Mucosa of stomach (tissue), 1 donor: ENCODE measurements at regions not wholly inside any gene's neighbourhood (a gene's known extent, or its start where the extent isn't known, plus 50 kb on each side); places are given as distances from the start of the nearest gene placed in this dataset.

ENCODE experiments used
- H3K27me3 ChIP-seq: one replicate; pipeline ENCODE4 v1.7.0; 2013; ENCODE audit warnings: mild to moderate bottlenecking, low read length; ENCODE audit not compliant: control insufficient read depth, insufficient read depth
- H3K36me3 ChIP-seq: one replicate; pipeline ENCODE4 v1.7.0; 2013; ENCODE audit warnings: low read length; ENCODE audit not compliant: control insufficient read depth, insufficient read depth
- H3K4me1 ChIP-seq: one replicate; pipeline ENCODE4 v1.7.0; 2013; ENCODE audit warnings: mild to moderate bottlenecking, low read length; ENCODE audit not compliant: control insufficient read depth, insufficient read depth
- H3K4me3 ChIP-seq: one replicate; pipeline ENCODE4 v1.7.0; 2013; ENCODE audit warnings: low read length
- H3K9ac ChIP-seq: one replicate; pipeline ENCODE4 v1.7.0; 2013; ENCODE audit warnings: mild to moderate bottlenecking, low read length, moderate library complexity
- H3K9me3 ChIP-seq: one replicate; pipeline ENCODE4 v1.7.0; 2013; ENCODE audit warnings: mild to moderate bottlenecking, low read length, moderate library complexity; ENCODE audit not compliant: control insufficient read depth
- donor health status: Pancreatic carcinoma.

DNA sequence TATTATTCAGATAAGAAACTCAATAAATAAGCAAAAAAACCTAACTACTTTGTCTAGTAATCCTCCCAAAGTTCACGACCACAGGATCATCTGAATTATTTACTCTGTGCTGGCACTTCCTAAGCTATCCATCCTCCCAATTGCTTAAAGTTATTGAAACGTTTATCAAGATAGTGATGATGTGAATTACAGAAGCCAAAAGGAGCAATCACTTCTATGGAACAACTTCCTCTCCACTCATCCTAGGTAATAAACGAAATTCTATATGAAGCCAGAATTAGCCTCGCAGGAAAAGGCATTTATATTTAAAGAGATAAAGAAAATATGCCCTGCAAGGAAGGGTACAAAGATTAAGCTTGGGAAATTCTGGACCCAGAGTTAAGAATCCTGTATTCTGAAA lies 475.4 kb downstream of the NLGN4X start:
- Histone ChIP-seq H3K9me3 (no peaks in the 10 kb centered on the region), H3K4me1 (no peaks in the 10 kb centered on the region), H3K27me3 (no peaks in the 10 kb centered on the region), H3K9ac (no peak overlapping the region), H3K4me3 (no peak overlapping the region), H3K36me3 (no peaks in the 10 kb centered on the region)

DNA sequence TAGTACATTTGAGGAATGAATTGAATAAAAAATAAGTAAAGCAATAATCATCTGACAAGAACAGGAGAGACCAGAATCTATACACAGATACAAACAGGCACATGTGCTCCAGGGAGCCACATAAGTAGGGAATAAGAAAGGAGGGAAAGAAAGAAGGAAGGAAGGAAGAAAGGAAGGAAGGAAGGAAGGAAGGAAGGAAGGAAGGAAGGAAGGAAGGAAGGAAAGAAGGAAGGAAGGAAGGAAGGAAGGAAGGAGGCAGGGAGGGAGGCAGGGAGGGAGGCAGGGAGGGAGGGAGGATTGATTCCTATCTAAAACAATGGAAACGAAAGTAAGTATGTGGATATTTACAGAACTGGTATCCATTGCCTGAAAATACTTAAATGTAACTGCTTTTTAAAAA lies 475.8 kb downstream of the NLGN4X start:
- H3K4me1 ChIP-seq: no peaks in the 10 kb centered on the region
- H3K9ac ChIP-seq: no peak overlapping the region
- H3K9me3 ChIP-seq: no peaks in the 10 kb centered on the region
- no peak overlapping the region for H3K4me3 ChIP-seq
- H3K36me3 ChIP-seq: no peaks in the 10 kb centered on the region
- H3K27me3 ChIP-seq: no peaks in the 10 kb centered on the region

DNA sequence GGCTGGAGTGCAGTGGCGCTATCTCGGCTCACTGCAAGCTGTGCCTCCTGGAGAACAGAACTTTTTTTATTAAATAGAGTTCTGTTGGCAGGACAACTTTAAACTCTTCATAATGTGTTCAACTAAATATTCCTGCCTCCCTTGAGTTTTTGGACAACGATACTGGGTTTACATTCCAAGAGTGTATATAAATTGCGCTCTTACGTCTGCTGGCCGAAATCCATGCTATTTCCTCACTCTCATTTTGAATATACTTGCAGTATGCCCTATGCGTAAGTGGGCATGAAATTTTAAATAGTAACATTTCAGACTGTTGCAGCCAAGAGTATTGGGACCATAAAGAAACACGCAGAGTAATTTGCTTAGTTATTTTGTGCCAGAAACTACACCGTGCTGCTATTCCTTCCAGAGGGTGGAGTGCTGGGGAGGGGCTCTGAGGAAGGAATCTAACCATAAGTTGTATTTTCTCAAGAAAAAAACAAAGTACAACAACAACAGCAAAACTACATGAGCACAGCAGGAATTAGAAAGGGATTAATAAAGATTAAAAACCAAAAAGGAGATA lies 480.0 kb downstream of the NLGN4X start:
- Histone ChIP-seq H3K9me3 (no peaks in the 10 kb centered on the region), H3K9ac (no peak overlapping the region), H3K36me3 (no peaks in the 10 kb centered on the region), H3K4me3 (no peak overlapping the region), H3K4me1 (no peaks in the 10 kb centered on the region), H3K27me3 (no peaks in the 10 kb centered on the region)

DNA sequence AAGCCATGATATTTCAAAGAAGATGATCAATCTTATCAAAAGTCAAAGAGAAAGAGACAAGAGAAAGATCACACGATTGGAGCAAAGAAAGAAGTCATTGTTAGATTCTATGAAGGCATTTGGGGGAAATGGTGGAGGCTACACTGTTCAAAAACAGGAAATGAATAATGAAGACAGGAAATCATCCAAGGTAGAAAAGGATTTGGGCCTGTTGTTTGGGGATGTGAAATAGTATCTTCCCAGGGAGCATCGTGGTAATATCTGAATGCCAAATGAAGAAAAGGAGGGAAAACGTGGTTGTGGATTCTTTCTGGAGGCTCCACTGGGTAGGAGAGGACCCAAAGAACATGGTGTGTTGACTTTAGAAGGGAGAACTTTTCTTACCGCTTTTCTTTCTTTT lies 482.4 kb downstream of the NLGN4X start:
- no peaks in the 10 kb centered on the region for H3K27me3 ChIP-seq
- no peaks in the 10 kb centered on the region for H3K36me3 ChIP-seq
- no peaks in the 10 kb centered on the region for H3K4me1 ChIP-seq
- no peak overlapping the region for H3K4me3 ChIP-seq
- H3K9ac ChIP-seq: no peak overlapping the region
- no peaks in the 10 kb centered on the region for H3K9me3 ChIP-seq

DNA sequence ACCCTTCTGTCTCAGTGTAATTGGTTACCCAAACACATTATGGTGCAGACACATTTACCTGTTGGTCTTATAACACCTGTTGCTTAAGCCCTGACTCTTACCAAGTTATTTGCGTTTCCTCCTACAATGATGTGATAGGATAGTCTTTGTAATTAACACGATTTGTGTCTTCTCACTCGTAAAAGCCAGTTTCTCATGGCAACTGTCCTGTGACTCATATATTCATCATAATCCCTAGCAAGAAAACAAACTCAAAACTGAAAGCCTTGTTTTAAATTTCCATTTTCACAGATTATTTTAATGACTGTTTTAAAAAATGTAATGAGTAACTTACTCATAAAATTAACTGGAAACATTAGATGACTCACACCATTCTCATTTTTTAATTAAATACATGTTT lies 495.2 kb downstream of the NLGN4X start:
- H3K4me3 ChIP-seq: no peak overlapping the region
- no peaks in the 10 kb centered on the region for H3K9me3 ChIP-seq
- H3K9ac ChIP-seq: no peak overlapping the region
- H3K27me3 ChIP-seq: no peaks in the 10 kb centered on the region
- H3K4me1 ChIP-seq: no peaks in the 10 kb centered on the region
- no peaks in the 10 kb centered on the region for H3K36me3 ChIP-seq

DNA sequence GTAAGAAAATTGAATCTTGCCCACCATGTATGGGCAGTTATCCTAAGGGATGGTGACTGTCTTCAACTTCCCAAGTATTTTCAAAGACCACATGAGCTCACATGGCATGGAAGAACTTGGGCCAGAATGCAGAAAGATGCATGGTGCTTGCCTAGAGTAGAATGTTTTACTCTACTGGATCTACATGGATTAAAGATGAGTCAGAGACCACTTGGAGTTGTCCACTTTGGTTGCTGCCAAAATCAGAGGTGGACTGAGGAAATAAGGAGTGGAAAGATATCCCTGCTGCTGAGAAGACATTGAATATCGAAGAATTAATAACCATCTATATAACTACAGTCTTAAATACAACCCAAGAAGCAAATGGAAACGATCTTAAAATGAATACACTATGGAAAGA lies 498.1 kb downstream of the NLGN4X start:
- Histone ChIP-seq H3K9me3 (no peaks in the 10 kb centered on the region), H3K27me3 (no peaks in the 10 kb centered on the region), H3K4me3 (no peak overlapping the region), H3K4me1 (no peaks in the 10 kb centered on the region), H3K9ac (no peak overlapping the region), H3K36me3 (no peaks in the 10 kb centered on the region)

- Histone ChIP-seq H3K4me1 (no peaks in the 10 kb centered on the region), H3K4me3 (no peak overlapping the region), H3K9me3 (no peaks in the 10 kb centered on the region), H3K36me3 (no peaks in the 10 kb centered on the region), H3K9ac (no peak overlapping the region), H3K27me3 (no peaks in the 10 kb centered on the region)
Observed at GRCh38 chrX:5726224-5726623, 502.4 kb downstream of the NLGN4X start.

GRCh38 chrX:5724123-5724522 lies 504.5 kb downstream of the NLGN4X start:
- no peak overlapping the region for H3K4me3 ChIP-seq
- H3K4me1 ChIP-seq: no peaks in the 10 kb centered on the region
- H3K36me3 ChIP-seq: no peaks in the 10 kb centered on the region
- no peak overlapping the region for H3K9ac ChIP-seq
- no peaks in the 10 kb centered on the region for H3K9me3 ChIP-seq
- H3K27me3 ChIP-seq: no peaks in the 10 kb centered on the region

DNA sequence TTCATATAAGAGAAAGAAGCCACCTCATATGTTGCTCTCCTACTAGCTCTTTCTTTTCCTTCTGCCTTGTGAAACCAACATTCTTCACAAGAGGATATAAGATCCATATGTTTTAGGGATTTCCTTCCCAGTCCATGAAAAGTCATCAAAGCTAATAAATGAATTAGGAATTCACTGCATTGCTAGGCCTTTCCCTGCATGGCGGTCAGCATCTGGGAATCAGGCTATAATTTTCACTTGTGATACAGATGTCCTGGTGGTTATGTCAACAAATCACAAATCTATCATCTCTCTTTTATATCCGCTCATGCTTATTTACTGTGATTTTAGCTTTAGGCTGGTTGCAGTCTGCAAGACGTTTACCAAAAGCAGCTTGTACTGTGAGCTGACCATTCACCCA lies 510.0 kb downstream of the NLGN4X start:
- H3K4me1 ChIP-seq: no peaks in the 10 kb centered on the region
- H3K9me3 ChIP-seq: no peaks in the 10 kb centered on the region
- H3K4me3 ChIP-seq: no peak overlapping the region
- H3K9ac ChIP-seq: no peak overlapping the region
- H3K27me3 ChIP-seq: no peaks in the 10 kb centered on the region
- H3K36me3 ChIP-seq: no peaks in the 10 kb centered on the region

DNA sequence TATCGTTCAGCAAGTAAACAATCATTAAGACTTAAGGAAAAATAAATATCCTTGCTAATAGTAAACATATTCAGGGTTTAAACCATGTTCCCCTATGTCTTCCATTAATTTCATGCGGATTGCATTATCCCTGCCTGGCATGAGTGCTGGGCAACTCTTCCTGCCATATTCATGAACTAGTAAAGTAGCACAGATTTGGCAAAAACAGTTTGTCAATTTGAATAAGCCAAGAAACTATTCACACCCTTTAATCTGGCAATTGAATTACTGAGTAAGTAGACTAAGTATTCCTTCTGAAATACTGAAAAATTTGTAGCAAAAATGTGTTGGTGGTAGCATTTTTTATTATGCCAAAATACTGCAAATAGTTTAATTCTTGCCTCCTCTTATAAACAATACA lies 512.0 kb downstream of the NLGN4X start:
- Histone ChIP-seq H3K9ac (no peak overlapping the region), H3K4me1 (no peaks in the 10 kb centered on the region), H3K4me3 (no peak overlapping the region), H3K36me3 (no peaks in the 10 kb centered on the region), H3K27me3 (no peaks in the 10 kb centered on the region), H3K9me3 (no peaks in the 10 kb centered on the region)

DNA sequence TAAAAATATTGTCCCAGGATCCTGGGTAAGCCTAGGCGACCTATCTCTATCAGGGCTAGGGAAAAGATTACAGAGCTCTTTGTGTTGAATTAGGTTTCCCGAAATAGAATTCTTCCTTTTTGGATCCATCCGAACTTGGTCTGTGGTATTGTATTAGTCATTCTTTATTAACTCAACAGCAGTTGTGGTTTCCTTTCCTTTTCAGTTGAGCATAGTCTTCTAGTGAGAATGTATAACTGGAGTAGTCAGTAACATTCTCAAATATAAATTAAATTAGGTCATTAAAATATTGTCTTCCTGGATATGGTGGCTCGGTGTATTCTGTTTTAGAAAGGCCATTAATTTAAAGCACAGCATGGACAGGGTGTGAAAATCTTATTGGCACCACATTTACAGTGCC lies 520.4 kb downstream of the NLGN4X start:
- Histone ChIP-seq H3K9me3 (no peaks in the 10 kb centered on the region), H3K9ac (no peak overlapping the region), H3K4me3 (no peak overlapping the region), H3K36me3 (no peaks in the 10 kb centered on the region), H3K27me3 (no peaks in the 10 kb centered on the region), H3K4me1 (no peaks in the 10 kb centered on the region)

DNA sequence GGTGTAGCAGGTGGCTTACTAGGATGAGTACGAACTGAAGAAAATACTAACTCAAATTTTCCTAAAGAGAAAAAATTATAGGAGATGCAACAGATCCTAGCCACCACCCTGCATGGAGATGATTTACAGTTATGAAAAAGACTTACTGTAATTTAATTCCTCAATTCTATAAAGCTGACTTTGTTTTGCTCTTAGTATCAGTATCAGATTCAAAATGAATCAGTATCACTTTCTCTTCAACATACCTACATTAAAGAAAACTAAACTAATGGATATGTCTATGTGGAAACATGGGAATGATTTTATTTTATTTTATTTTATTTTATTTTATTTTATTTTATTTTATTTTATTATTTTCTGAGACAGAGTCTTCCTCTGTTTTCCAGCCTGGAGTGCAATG lies 525.8 kb downstream of the NLGN4X start:
- Histone ChIP-seq H3K4me3 (no peak overlapping the region), H3K9ac (no peak overlapping the region), H3K9me3 (no peaks in the 10 kb centered on the region), H3K36me3 (no peaks in the 10 kb centered on the region), H3K4me1 (no peaks in the 10 kb centered on the region), H3K27me3 (no peaks in the 10 kb centered on the region)

- Histone ChIP-seq H3K4me3 (no peak overlapping the region), H3K9me3 (no peaks in the 10 kb centered on the region), H3K9ac (no peak overlapping the region), H3K36me3 (no peaks in the 10 kb centered on the region), H3K27me3 (no peaks in the 10 kb centered on the region), H3K4me1 (no peaks in the 10 kb centered on the region)
Observed at GRCh38 chrX:5695971-5696370, 532.7 kb downstream of the NLGN4X start.
